Activated CD4-positive, alpha-beta T cell treated with anti-CD3 and anti-CD28 coated beads, Interleukin-2, Interleukin-4, amounts not matched to agents 100 ng/mL and 50 ng/mL, durations not matched to agents 16 hours and 8 hours (primary cell): ENCODE measurements at regions not wholly inside any gene's neighbourhood (a gene's known extent, or its start where the extent isn't known, plus 50 kb on each side); places are given as distances from the start of the nearest gene placed in this dataset.
"Not testable (repeated sequence)": the region's sequence is repeated elsewhere in the genome, so short reads cannot be mapped to it uniquely, and the experiment has no call there.

Source experiments
- DNase-seq: peaks from one replicate; pipeline ENCODE4 v3.0.0-alpha.2; 2020; ENCODE audit warnings: low spot score

DNA sequence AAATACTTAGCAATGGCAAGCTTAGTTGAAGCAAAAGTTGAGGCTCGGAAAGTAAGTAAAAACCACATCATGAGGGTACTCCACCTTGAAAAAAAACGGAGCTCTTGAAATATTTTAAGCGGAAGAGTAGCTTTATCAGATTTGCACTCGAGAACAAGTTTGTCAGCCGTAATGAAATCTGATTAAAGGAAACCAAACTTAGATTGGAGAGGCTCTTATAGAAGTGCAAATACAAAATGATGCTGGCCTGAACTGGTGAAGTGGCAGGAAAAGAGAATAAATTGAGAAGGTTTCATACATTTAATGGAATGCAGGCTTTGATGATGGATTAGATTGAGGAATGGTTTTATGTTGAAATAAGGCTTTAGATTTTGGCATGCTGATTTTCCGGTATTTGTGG is 484.2 kb downstream of the PID1 start:
- no peak for DNase-seq

DNA sequence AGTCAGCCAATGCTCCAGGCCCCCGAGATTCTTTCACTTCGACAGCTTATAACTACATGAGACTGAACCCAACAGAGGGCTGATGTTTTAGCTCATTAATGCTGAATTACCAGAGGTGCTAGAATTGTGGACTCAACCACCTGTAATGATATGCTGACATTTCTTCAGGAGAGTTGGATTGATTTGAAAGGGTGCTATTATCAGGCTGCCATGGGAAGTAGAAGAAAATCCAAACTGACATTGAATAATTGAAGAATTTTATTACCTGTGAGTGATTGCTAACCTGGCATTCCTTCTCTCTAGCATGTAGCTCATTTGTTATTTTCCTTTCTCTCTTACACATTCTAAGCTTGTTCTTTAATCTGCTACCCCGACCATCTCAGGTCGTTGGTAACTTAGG is 488.8 kb downstream of the PID1 start:
- no peak for DNase-seq

DNA sequence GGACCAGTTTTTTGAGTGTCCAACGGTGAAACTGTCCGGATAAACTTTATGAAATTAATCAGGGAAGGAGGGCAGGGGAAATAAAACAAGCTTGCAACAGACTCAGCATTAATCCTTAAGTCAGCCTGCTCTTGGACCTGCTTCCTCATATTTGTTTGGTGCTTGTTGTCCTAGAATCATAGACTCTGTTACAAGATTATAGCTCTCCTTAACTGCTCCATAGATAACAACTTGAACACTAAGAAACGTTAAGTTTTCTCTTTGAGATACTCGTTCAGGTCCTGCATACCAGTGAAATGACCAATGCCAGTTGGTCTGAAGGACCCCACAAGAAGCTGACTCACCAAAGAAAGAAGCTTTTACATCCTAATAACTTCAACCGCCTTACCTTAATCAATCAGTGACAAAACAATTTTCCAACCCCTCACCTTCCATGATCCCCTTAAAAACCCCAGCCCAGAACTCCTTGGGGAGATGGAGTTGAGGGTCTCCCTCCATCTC is 493.2 kb downstream of the PID1 start:
- DNase-seq = no peak

DNA sequence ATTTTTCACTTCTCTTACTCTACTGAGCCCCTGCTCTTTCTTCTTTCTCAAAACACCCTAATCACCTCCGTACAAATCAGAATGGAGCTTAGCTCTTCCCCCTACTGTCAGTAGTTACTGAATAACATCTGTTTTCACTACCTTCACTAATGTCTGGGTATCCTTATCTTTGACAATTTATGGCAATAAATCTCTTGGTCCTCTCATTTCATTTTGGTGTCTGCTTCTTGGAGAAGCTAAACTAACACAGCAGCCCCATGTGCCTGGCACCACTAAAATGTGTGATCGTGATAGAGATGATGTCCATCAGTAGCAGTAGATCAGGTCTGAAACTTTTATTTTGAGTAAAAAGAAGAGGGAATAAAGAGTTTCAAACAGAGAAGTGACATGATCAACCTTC is 496.5 kb downstream of the PID1 start:
- DNase-seq = no peak

DNA sequence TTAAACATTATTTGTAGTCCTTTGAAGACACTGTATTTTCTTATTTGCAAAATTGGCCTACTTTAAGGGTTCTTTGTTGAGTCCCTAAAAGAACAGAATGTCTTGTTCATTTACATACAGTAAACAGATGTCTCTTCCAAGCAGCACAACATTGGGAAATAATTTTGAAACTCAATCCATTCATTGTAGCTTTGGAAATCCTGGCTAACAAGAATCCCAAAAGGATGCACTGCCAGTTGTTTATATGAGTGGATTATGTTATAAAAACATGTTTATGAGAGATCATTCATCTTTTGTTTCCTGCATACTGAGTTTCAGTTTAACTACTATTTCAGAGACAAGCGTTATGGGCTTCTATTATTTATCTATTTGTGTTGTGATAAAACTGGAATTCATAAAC is 499.3 kb downstream of the PID1 start:
- no peak for DNase-seq

DNA sequence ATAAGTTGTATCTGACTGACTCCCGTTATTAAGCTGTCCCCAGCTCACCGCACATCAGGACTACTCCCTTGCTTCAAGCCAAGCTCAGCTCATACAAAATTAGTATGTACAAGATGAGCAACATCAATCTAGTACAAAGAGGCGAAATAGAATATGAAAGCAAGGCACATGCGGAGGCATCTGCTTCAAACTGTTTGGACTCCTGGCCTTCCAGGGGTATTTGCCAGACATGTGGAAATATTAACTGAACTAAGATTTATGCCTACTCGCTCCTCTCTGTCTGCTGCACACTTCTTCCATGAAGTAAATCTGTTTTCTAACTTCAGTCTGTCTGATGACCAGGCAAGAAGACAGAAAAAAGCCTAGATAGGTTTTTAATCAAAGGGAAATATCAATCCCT is 499.8 kb downstream of the PID1 start:
- no peak for DNase-seq

DNA sequence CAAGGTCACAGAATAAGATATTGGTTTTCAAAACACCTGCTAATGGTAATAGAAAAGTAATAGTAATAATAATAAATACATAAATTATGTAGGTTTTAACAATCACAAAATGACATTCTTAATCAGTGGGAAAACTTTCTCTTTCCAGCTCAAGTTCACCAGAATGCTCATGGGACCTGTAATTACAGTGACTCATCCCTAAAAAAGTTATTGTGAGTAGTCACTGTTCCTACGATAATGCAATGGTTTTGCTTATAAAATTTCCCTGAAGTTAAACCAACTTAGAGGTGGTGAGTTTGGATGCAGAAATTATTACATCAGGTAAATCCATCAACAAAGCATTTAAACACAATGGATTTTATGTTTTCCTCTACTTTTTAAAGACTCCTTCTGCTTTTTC is 502.3 kb downstream of the PID1 start:
- DNase-seq = no peak

DNA sequence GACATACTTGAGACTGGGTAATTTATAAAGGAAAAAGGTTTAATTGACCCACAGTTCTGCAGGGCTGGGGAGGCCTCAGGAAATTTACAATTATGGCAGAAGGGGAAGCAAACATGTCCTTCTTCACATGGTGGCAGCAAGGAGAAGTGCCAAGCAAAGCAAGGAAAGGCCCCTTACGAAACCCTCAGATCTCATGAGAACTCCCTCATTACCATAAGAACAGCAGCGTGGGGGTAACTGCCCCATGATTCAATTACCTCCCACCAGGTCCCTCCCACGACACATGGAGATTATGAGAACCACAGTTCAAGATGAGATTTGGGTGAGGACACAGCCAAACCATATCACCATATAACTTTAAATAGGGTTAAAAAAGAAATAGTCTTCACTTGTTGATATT is 502.9 kb downstream of the PID1 start:
- not testable (repeated sequence) for DNase-seq

DNA sequence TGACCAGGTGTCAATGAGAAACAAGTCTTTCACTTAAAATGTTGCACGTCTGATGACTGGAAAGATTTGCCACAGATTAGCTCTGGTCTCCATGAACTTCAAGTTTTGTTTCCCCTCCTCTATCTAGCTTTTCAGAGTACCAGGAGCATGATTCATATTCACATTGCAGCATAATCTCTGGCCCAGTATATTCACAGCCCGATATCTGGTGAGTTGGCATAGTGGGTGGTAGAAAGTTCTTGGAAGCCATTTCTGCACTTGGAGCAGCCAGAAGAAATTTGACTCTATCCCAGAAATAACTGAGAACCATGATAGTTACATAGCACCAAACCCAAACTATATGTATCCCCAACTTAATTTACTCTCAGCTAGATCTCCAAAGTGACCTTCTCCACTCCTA is 503.9 kb downstream of the PID1 start:
- no peak for DNase-seq

DNA sequence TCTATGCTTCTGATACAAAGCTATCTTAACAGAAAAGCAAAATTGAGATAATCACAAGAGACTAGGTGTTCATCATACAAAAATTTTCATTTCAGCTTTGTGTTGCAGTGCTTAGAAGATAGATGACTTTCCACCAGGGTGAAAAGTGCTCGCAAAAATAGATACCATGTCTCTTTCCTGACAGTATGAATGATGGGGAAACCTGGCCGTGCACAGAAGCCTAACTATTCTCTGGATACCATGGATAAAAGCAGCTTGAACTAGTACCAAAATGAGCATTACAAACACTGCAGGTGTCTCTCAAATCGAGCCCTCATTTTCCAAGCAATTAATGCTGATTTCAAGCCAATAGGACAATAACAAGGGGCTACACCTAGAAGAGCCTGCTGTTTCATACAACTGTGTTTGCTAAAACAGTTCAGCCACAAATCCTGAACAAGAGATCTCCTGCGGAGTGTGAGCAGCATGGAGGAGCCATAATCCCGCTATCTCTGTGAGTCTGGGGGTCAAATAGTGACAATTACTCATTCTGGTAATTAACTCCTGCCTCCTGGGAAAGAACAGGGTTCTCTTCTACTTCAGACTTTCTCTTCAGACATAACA is 507.6 kb downstream of the PID1 start:
- no peak for DNase-seq

DNA sequence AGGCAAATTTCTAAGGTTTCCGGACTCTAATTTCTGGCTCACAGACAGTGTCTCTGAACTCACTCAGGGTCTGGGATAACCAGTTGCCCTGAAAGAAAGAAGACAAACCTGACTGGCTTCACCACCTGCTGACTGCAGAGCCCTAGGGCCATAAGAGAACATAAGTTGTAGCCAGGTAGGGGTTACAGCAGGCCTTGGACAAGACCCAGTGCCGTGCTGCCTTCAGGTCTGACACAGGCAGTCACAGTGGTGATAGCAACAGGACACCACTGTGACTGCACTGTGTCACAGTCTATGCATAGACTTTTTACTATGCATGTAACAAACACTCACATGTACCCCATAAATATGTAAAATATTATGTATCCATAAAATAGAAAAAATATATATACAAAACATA is 508.5 kb downstream of the PID1 start:
- DNase-seq = no peak

DNA sequence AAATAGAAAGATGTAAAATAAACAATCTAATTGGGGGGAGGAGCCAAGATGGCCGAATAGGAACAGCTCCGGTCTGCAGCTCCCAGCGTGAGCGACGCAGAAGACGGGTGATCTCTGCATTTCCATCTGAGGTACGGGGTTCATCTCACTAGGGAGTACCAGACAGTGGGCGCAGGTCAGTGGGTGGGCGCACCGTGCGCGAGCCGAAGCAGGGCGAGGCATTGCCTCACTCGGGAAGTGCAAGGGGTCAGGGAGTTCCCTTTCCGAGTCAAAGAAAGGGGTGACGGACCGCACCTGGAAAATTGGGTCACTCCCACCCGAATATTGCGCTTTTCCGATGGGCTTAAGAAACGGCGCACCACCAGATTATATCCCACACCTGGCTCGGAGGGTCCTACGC is 515.4 kb downstream of the PID1 start:
- DNase-seq = not testable (repeated sequence)

DNA sequence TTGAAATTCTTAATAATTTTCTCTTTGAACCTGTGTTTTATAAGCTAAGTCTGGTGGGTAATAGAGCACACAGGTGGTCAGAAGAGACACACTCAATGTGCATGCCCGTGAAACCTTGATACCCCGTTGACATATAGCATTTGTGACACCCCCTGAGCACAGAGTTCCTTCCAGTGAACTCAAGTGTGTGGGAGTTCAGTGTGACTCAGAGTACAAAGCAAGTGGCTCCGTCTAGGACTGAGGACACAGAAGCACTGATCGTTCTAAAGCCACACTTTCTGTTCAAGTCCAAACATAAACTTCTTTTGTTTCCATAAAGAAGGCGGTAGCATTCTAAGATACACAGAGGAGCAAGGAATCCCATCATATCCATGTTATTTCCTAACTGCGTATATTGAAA is 523.6 kb downstream of the PID1 start:
- DNase-seq = no peak

DNA sequence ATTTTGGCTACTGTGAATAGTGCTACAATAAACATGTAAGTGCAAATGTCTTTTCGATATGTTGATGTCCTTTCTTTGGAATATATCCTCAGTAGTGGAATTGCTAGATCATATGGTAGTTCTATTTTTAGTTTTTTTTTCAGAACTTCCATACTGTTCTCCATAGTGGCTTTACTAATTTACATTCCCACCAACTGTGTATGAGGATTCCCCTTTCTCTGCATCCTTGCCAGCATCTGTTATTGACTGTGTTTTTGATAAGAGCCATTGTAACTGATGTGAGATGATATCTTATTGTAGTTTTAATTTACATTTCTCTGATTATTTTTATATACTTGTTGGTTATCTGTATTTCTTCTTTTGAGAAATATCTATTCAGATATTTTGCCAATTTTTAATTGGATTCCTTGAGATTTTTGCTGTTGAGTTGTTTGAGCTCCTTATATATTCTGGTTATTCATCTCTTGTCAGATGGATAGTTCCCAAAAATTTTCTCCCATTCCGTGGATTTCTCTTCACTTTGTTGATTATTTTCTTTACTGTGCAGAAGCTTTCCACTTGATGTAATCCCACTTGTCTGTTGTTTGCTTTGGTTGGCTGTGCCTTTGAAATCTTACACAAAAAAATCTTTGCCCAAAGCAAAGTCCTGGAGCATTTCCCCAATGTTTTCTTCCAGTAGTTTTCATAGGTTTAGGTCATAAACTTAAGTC is 532.3 kb downstream of the PID1 start:
- DNase-seq = no peak

DNA sequence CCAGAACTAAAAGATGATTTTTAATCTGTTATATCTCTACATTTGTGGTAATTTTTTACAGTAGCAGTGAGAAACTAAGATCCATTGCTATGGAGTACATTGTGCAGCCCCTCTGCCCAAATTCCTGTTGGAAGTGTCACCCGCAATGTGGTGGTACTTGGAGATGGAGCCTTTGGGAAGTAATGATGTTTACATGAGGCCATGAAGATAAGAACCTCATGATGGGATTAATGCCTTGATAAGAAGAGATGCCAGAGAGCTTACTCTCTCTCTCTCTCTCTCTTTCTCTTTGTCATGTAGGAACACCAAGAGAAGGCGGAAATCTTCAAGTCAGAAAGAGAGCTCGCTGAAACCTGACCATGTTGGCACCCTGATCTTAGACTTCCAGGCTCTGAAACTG is 535.4 kb downstream of the PID1 start:
- DNase-seq = no peak

DNA sequence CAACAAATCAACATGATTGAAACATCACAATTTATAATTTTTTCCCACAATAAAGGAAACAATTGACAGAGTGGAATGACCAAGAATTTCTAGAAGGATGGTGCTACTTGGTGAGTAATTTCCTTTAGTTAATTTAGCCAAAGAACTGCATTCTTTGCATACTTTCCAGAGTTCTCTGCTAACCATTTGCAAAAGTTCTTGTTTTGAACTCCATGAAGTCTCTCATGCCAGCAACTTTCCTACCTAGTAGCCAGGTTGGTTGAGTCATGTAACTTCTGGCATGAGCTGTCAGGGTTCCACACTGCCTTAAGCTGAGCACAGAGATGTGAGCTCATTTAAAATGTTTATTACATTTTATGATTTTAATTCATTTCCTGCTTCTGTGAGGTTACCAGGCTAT is 539.6 kb downstream of the PID1 start:
- DNase-seq = no peak

DNA sequence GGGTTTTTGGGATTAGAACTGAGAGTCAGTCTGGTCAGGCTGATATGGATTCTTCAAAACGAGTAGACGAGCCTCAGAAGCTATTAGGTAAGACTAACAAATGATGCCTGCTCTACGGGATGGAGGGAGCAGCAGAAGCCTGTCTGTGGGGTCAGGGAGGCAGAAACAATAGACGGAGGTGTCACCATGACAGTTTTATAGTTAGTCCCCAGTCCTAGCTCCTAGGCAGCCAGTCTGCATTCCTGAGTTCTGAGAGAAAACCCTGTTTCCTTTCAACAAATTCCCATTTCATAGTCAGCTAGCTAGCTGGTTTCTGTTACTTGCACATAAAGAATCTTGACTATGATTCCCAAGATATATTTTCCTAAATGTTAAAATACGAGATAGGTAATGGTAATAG is 542.1 kb downstream of the PID1 start:
- no peak for DNase-seq

DNA sequence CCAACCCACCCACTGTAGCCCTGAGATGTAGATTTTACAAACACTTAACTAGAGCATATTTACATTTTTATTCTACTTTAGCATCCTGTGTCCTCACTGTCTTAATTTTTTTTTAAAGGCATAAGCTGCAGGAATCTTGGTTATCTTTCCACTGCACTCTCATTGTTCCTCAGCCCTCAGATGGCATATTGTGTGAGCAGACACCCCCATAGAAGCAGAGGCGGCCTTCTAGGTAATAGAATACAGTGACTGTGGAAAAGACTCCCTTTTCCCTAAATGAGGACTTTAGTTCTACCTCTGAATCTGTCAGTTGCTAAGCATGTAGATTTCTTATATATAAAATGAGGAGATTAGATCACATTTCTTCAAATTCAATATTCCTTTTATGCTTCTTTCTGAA is 543.5 kb upstream of the SPHKAP start:
- DNase-seq = no peak

DNA sequence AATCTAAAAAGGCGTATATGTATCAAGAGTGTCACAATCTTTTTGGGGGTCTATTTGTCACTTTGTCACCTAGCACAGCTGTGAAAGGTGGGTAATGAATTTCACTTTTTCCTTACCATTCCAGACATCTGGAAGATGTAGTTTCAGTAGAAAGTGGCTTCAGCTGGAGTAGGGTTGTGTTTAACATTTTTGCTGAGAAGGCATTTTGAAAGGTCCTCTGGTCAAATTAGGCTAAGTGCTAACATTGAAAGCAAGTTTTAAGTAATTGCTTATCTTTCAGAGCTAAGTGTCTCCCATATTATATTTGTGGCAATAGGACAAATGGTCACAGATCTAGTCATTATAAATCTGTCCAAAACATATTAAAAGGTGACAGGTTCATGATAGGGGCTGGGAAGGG is 542.1 kb upstream of the SPHKAP start:
- DNase-seq = no peak

DNA sequence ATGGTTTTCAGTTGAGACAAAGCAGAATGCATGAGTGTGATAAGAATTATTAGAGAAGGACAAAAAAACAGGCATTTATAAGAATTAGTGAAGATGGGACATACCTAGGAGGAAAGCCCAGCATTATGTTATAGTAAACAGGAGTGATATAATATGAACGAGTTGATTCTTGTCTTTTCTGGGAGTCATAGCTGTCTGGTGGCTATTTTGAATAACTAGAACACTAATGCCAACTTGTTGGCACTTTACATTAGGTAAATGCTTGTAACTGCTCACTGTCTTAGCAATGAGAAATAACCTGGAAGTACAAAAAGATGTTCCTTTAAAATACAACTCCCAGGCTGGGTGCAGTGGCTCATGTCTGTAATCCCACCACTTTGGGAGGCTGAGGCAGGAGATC is 540.8 kb upstream of the SPHKAP start:
- DNase-seq = no peak

DNA sequence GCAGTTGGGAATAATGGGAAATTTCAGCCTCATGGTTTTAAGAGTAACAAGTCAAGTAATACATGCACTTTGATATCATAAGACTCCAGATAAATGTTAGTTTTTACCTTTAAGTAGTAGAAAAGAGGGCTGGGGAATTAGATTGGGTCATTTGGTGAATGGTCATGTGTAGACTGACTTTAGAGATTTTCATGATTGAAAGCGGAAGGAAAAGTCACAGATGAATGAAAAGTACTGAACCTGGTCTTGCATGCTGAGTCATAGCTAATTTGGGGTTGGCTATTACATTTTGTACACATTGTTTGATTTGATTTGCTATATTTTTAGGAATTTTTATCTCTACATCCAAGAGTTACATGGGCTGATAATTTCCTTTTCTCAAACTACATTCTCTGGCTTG is 539.4 kb upstream of the SPHKAP start:
- no peak for DNase-seq

DNA sequence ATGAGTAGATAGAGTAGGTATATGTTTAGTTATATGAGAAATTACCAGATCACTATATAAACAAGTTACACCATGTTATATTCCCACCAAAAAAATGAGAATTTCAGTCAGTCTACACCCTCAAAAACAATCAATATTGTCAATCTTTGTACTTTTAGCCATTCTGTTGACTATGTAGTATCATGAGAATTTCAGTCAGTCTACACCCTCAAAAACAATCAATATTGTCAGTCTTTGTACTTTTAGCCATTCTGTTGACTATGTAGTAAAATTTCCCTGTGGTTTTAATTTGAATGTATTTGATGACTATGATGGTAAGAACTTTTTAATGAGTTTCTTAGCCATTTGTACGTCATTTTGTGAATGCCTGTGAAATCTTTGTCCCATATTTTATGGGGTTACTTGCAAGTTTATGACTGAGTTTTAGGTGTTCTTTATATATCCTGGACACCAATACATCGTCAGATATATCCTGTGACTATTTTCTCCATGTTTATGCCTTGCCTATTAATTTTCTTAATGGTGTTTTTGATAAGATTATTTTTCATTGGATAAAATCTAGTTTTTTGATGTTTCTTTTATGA is 528.4 kb upstream of the SPHKAP start:
- DNase-seq = no peak

DNA sequence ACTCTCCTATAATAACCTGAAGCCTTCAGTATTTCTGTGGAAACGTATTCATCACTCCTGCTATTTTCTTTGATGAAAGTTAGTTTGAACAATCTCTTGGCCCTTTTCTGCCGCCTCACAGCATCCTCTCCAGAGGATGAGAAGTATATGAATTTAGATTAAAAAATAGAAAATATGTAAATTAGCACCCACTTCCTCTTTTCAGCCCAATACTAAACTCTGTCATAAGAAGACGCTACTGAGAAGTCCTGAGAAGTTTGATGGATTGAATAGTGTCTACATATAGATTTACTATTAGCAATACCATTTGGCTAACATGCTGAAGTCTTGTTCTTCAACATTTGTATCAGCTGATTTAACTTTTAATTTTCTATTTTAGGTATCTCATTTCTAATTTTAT is 526.4 kb upstream of the SPHKAP start:
- no peak for DNase-seq

DNA sequence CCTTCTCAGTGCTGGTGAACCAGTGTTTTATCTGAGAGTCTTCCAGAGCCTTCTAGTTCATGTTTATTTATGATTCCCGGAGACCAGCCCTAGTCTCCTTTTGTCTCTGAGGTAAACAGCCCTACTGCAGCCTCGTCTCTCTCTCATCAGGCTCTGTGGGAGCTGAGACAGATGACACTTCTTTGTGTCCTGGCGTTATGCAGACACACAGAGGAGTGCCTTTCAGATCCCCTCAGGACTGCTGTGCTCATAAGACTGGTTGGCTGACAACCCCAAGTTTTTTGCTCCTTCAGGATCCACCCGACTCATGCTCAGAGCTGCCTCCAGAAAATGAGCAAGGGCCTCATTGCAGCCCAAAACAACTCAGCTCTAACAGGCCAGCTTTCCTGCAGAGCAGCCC is 523.8 kb upstream of the SPHKAP start:
- DNase-seq = no peak
